K562 (cell line): ENCODE measurements at regions not wholly inside any gene's neighbourhood (a gene's known extent, or its start where the extent isn't known, plus 50 kb on each side); places are given as distances from the start of the nearest gene placed in this dataset.

ENCODE experiments used
- ATAC-seq: fragments of 200-7000 bp; cut with Tn5 transposase; 3 replicates; pipeline ENCODE4 v1.9.1; 2020; ENCODE audit warnings: moderate library complexity
- BruUV-seq: library from RNA; stranded (reverse); fragments of 400-500 nt; replicated peaks from 2 replicates; lab custom pipeline; 2021; lab: Mats Ljungman, UMichigan
- CTCF ChIA-PET: fragments of 300-600 bp; formaldehyde crosslinking; extraction: SDS; loops from one replicate; lab custom pipeline; 2021; ENCODE audit warnings: low intra/inter-chr PET ratio; lab: Yijun Ruan, JAX
- POLR2A ChIA-PET: fragments of 300-600, 350-650 bp; sonication (Branson Sonifier 250); formaldehyde crosslinking; extraction: SDS; loops from one replicate; lab custom pipeline; 2021; ENCODE audit warnings: antibody characterized with exemption, inconsistent platforms; lab: Yijun Ruan, JAX
- DNase-seq, 4 experiments: peaks; one replicate each; pipeline versions ENCODE4 v3.0.0 to v3.0.0-alpha.2; 2011 to 2018; ENCODE audit warnings: low spot score in 3 of 4, mixed read lengths in 3 of 4; ENCODE audit errors: extremely low read depth in 1 of 4
- FAIRE-seq: peaks from 2 replicates; lab custom pipeline; 2011; peaks lifted over from hg19 to GRCh38; lab: Jason Lieb, UNC
- H2AFZ ChIP-seq: 2 replicates; pipeline ENCODE4 v1.6.0; 2011; ENCODE audit warnings: low read depth, low read length, control low read depth, inconsistent platforms
- H3K27ac ChIP-seq: fragments of 200-600 bp; 3 replicates; pipeline ENCODE4 v1.8.0; 2011; ENCODE audit warnings: low read depth, mild to moderate bottlenecking, control low read depth, inconsistent platforms, low read length, moderate library complexity, mixed read lengths; ENCODE audit errors: extremely low read depth
- H3K27me3 ChIP-seq, 2 experiments: fragments of 300-600 bp in 1 of 2; 2 replicates in 1 of 2; 3 replicates in 1 of 2; pipeline versions ENCODE4 v1.6.0 to v1.8.0; 2011; ENCODE audit warnings: inconsistent platforms in 2 of 2, low read length in 2 of 2, mild to moderate bottlenecking in 1 of 2, mixed read lengths in 1 of 2, moderate library complexity in 1 of 2; ENCODE audit not compliant: control insufficient read depth in 2 of 2, insufficient read depth in 2 of 2
- H3K36me3 ChIP-seq: fragments of 300-600 bp; 3 replicates; pipeline ENCODE4 v1.8.0; 2011; ENCODE audit warnings: mild to moderate bottlenecking, low read length, inconsistent platforms; ENCODE audit not compliant: control insufficient read depth, insufficient read depth
- H3K4me1 ChIP-seq, 2 experiments: fragments of 200-600 bp in 1 of 2; replicated peaks in 1 of 2; 2 replicates in 1 of 2; 3 replicates in 1 of 2; pipeline versions ENCODE4 v1.5.1 to v1.8.0; 2011; ENCODE audit warnings: inconsistent platforms in 2 of 2, low read length in 2 of 2, mild to moderate bottlenecking in 1 of 2, mixed read lengths in 1 of 2, moderate library complexity in 1 of 2; ENCODE audit not compliant: control insufficient read depth in 2 of 2, insufficient read depth in 2 of 2
- H3K4me2 ChIP-seq: 2 replicates; pipeline ENCODE4 v1.6.1; 2011; ENCODE audit warnings: low read length, control low read depth, inconsistent platforms, mixed read lengths; ENCODE audit not compliant: insufficient read depth
- H3K4me3 ChIP-seq: fragments of 200-600 bp; sonication (generic), shearing (Covaris generic); 2 replicates; pipeline ENCODE4 v1.5.1; 2016; ENCODE audit warnings: control low read depth, inconsistent platforms
- H3K79me2 ChIP-seq: fragments of 200-600 bp; 3 replicates; pipeline ENCODE4 v1.8.0; 2011; ENCODE audit warnings: low read length, inconsistent platforms; ENCODE audit not compliant: control insufficient read depth, insufficient read depth
- H3K9ac ChIP-seq, 2 experiments: 2 replicates each; pipeline versions ENCODE4 v1.6.0 to v1.6.1; 2011; ENCODE audit warnings: low read depth in 2 of 2, low read length in 2 of 2, control low read depth in 1 of 2, inconsistent platforms in 1 of 2, mild to moderate bottlenecking in 1 of 2, mixed read lengths in 1 of 2; ENCODE audit not compliant: insufficient read depth in 1 of 2
- H3K9me1 ChIP-seq: one replicate; pipeline ENCODE4 v1.6.0; 2011; ENCODE audit warnings: inconsistent platforms, mild to moderate bottlenecking, low read length, moderate library complexity; ENCODE audit not compliant: control insufficient read depth, insufficient read depth
- H3K9me3 ChIP-seq: replicated peaks from 2 replicates; pipeline ENCODE4 v1.5.1; 2011; ENCODE audit warnings: low read depth, low read length, inconsistent platforms; ENCODE audit not compliant: control insufficient read depth, insufficient read depth
- H4K20me1 ChIP-seq: replicated peaks from 2 replicates; pipeline ENCODE4 v1.6.1; 2011; ENCODE audit warnings: low read length, inconsistent platforms, mixed read lengths; ENCODE audit not compliant: control insufficient read depth, insufficient read depth
- BCLAF1 ChIP-seq, 2 experiments: fragments of 450-650 bp in 1 of 2; IDR thresholded peaks; 2 replicates each; pipeline ENCODE4 v1.6.1; 2011 to 2017; ENCODE audit warnings: low read depth in 2 of 2, antibody characterized with exemption in 1 of 2, borderline replicate concordance in 1 of 2, low read length in 1 of 2, mild to moderate bottlenecking in 1 of 2, mixed read lengths in 1 of 2; ENCODE audit not compliant: control insufficient read depth in 1 of 2
- CXXC5 ChIP-seq: fragments of 250-450 bp; sonication (Bioruptor Pico); IDR thresholded peaks from 2 replicates; pipeline ENCODE4 v1.8.0; 2022; ENCODE audit warnings: inconsistent platforms, mild to moderate bottlenecking, moderate library complexity
- NR2C2 ChIP-seq, 2 experiments: fragments of 200-800 bp in 1 of 2; sonication (Bioruptor generic) in 1 of 2; sonication (generic) in 1 of 2; formaldehyde crosslinking in 1 of 2; IDR thresholded peaks; 2 replicates each; pipeline versions ENCODE4 v1.6.1 to v1.8.0; 2016 to 2022; ENCODE audit warnings: mild to moderate bottlenecking in 1 of 2, missing compliant biosample characterization in 1 of 2, missing genetic modification characterization in 1 of 2, missing genetic modification reagents in 1 of 2
- ZNF561 ChIP-seq: fragments of 450-650 bp; formaldehyde crosslinking; conservative IDR thresholded peaks from 2 replicates; pipeline ENCODE4 v1.4.0; 2020; ENCODE audit warnings: mild to moderate bottlenecking, moderate library complexity
- WGBS: fragments of 100-300 bp; shearing (Covaris generic); methylation state at CpG from one replicate; pipeline ENCODE4 v1.1.6; 2016; ENCODE audit warnings: low coverage, mixed read lengths; ENCODE audit not compliant: insufficient coverage; ENCODE audit errors: missing lambda C conversion rate; 5-methylcytosine and 5-hydroxymethylcytosine counted together
- in situ Hi-C: fragments of 300-500 bp; cut with MboI; formaldehyde crosslinking; loops from 4 replicates; pipeline ENCODE4 v1.15.0; 2018; ENCODE audit warnings: inconsistent platforms, mixed read lengths
- intact Hi-C: fragments of 100-400 bp; cut with micrococcal nuclease; formaldehyde crosslinking; loops from 2 replicates; pipeline ENCODE4 v1.14.2; 2022
- TF ChIP-seq, protein P1 (sequence below): sonication (generic); formaldehyde crosslinking; IDR thresholded peaks from 2 replicates; pipeline ENCODE4 v1.8.0; 2023; ENCODE audit warnings: missing genetic modification reagents, mild to moderate bottlenecking, borderline replicate concordance

DNA sequence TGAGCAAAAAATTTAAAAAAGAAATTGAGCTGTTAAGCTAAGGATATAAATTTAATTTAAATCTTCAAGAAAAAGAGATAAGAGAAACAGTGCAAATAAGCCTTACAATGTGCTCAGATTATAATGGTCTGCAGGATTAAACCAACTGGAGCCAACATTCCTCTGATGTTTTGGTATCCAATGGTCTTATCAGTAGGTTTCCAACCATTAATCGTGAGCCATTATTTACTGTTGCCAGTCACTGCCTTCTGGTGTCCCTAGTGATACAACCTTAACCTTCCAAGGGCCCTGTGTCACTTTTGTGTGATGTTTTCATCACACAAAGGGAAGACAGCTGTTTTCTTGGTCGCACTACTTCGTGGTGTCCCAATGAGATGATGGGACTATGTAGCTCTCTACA is 134.5 kb upstream of the CTAGE1 start:
- Histone ChIP-seq H3K27me3 (peaks cover 7 to 9% of the 10 kb centered on the region in 2 experiments; a peak in 3 of 5 replicates), H4K20me1 (no peaks in the 10 kb centered on the region), H3K9me3 (no peaks in the 10 kb centered on the region), H3K36me3 (no peaks in the 10 kb centered on the region), H3K4me2 (no peak overlapping the region), H3K4me3 (no peak overlapping the region), H3K9ac (no peak overlapping the region), H3K4me1 (peaks cover 3 to 25% of the 10 kb centered on the region in 2 experiments; a peak in 2 of 5 replicates), H3K27ac (no peak overlapping the region), H2AFZ (0 out of 2 replicates have a peak overlapping the region, but pooled peaks have one; percentile 29), H3K9me1 (no peaks in the 10 kb centered on the region), H3K79me2 (no peaks in the 10 kb centered on the region)
- DNase-seq (no peak), ATAC-seq (no peak), FAIRE-seq (no peak)
- CTCF ChIA-PET, result no interaction called here
- BruUV-seq, result no TSS peak
- intact Hi-C loops (loop anchor here (10.0 kb wide), 1 partner anchor 137 kb away; the partner anchor contains the start of gene CTAGE1), in situ Hi-C loops (loop anchor here (25.0 kb wide), 1 partner anchor 640 kb away; no protein-coding TSS in a partner anchor)
- TF ChIP-seq ZNF561 (CRISPR knock-in tag) (no peak), NR2C2 (CRISPR knock-in tag; IDR thresholded peaks at IDR 0.05) (no peak), NR2C2 (tag; IDR thresholded peaks at IDR 0.05) (no peak), BCLAF1 (IDR thresholded peaks at IDR 0.05; ENCODE audit: borderline replicate concordance in 1 of 2, control insufficient read depth in 1 of 2, low read depth in 2 of 2, low read length in 1 of 2) (no peak), CXXC5 (CRISPR knock-in tag) (no peak)
- TF ChIP-seq, protein P1, sequence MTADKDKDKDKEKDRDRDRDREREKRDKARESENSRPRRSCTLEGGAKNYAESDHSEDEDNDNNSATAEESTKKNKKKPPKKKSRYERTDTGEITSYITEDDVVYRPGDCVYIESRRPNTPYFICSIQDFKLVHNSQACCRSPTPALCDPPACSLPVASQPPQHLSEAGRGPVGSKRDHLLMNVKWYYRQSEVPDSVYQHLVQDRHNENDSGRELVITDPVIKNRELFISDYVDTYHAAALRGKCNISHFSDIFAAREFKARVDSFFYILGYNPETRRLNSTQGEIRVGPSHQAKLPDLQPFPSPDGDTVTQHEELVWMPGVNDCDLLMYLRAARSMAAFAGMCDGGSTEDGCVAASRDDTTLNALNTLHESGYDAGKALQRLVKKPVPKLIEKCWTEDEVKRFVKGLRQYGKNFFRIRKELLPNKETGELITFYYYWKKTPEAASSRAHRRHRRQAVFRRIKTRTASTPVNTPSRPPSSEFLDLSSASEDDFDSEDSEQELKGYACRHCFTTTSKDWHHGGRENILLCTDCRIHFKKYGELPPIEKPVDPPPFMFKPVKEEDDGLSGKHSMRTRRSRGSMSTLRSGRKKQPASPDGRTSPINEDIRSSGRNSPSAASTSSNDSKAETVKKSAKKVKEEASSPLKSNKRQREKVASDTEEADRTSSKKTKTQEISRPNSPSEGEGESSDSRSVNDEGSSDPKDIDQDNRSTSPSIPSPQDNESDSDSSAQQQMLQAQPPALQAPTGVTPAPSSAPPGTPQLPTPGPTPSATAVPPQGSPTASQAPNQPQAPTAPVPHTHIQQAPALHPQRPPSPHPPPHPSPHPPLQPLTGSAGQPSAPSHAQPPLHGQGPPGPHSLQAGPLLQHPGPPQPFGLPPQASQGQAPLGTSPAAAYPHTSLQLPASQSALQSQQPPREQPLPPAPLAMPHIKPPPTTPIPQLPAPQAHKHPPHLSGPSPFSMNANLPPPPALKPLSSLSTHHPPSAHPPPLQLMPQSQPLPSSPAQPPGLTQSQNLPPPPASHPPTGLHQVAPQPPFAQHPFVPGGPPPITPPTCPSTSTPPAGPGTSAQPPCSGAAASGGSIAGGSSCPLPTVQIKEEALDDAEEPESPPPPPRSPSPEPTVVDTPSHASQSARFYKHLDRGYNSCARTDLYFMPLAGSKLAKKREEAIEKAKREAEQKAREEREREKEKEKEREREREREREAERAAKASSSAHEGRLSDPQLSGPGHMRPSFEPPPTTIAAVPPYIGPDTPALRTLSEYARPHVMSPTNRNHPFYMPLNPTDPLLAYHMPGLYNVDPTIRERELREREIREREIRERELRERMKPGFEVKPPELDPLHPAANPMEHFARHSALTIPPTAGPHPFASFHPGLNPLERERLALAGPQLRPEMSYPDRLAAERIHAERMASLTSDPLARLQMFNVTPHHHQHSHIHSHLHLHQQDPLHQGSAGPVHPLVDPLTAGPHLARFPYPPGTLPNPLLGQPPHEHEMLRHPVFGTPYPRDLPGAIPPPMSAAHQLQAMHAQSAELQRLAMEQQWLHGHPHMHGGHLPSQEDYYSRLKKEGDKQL (CRISPR knock-in tag), result no peak
- 10% methylated on average over 3 of the region's 3 CpGs for WGBS
- POLR2A ChIA-PET, result no interaction called here
